Right forelimb (tissue), 1 donor: ENCODE measurements at regions not wholly inside any gene's neighbourhood (a gene's known extent, or its start where the extent isn't known, plus 50 kb on each side); places are given as distances from the start of the nearest gene placed in this dataset.
A peak's percentile ranks its signal among the peaks of the same experiment; 100 is the strongest.
"Not testable (repeated sequence)": the region's sequence is repeated elsewhere in the genome, so short reads cannot be mapped to it uniquely, and the experiment has no call there.

Experiments
- DNase-seq: peaks from one replicate; pipeline ENCODE4 v3.0.0-alpha.2; 2018

- no peak for DNase-seq
These were observed 167.1 kb upstream of the CIBAR2 start for GRCh38 chr16:85279402-85279801.

- no peak for DNase-seq
These were observed 167.7 kb upstream of the CIBAR2 start for GRCh38 chr16:85279825-85280545.

GRCh38 chr16:85281181-85281580, 168.9 kb upstream of the CIBAR2 start:
- DNase-seq: no peak

GRCh38 chr16:85282842-85283241, 170.6 kb upstream of the CIBAR2 start:
- DNase-seq: no peak

DNA sequence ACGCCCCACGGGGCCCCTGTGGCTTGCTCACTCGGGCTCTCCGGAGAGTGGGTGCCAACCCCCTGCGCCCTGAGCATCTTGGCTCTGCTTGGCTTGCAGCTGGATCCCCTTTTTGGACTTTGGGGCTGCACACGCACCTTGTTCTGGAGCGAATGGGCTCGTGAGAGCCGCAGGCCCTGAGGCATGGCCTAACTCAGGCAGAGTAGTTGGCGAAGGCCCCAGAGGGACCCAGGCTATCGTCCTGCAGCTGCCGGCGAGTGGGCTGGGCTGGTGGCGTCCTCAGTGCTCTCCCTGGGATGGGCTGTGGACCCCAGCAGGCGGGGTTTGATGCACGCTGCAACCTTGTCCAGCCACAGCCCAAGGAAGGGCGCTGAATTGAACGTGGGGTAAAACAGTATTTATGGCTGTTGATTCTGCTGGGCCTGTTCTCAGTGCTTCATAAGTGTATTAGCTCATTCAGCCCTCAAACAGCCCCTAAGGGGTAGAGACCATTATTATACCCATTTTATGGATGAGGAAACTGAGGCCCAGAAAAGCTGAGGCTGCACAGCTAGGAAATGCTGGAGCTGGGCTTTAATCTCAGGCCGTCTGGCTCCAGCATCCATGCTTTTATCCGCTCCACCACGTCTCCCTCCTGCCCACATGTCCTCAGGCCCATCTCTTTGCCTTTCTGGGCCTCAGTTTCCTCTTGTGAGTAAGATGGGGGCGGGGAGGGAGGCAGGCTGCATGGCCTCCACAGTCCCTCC, 171.2 kb upstream of the CIBAR2 start:
- DNase-seq: no peak

- no peak for DNase-seq
These were observed 172.0 kb upstream of the CIBAR2 start for GRCh38 chr16:85284141-85284817.

GRCh38 chr16:85285681-85286065, 173.4 kb upstream of the CIBAR2 start:
- DNase-seq: no peak

- peak; percentile 72 for DNase-seq
These were observed 174.0 kb upstream of the CIBAR2 start for GRCh38 chr16:85286066-85286831.

GRCh38 chr16:85286951-85287814, 174.9 kb upstream of the CIBAR2 start:
- DNase-seq: peak; percentile 78

DNA sequence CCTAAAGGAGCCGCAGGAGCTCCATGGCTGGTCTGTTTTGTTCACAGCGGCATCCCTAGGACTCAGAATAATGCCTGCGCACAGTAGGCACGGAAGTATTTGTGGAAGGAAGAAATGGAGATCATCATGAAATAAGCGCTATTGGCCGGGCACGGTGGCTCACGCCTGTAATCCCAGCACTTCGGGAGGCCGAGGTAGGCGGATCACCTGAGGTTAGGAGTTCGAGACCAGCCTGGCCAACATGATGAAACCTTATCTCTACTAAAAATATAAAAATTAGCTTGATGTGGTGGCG, 175.5 kb upstream of the CIBAR2 start:
- DNase-seq: not testable (repeated sequence)

- DNase-seq: no peak
These were observed 176.1 kb upstream of the CIBAR2 start for GRCh38 chr16:85288341-85288868.

- DNase-seq: no peak
These were observed 176.8 kb upstream of the CIBAR2 start for GRCh38 chr16:85288869-85289660.

- no peak for DNase-seq
These were observed 177.7 kb upstream of the CIBAR2 start for GRCh38 chr16:85289760-85290625.

DNA sequence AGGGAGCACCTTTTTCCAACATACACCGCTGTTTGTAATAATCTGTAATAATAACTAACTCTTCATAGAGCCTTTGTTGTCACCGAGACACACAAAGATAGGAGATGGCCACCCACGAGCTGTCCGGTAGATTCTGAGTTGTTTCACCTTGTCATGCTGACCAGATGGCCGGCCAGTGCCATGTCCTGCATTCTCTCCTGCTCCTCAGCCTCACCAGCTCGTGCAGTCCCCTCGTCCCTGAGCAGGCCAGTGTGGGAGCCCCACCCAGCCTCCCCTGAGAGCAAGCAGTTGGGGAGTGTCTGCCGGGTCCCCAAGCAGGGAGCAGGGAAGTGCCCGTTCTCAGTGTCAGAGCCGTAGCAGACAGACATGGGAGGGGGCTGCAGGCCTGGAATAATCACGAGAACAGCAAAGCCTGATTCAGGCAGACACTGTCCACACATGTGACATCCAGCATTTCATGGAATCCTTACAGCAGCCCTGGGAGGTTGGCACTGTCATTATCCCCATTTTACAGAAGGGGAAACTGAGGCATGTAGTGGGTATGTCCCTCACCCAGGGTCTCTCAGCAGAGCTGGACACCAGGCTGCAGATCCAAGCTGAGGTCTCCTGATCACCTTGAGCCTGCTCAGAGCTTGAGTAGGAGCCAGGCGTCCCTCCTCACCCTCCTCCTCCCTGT, 178.5 kb upstream of the CIBAR2 start:
- no peak for DNase-seq

DNA sequence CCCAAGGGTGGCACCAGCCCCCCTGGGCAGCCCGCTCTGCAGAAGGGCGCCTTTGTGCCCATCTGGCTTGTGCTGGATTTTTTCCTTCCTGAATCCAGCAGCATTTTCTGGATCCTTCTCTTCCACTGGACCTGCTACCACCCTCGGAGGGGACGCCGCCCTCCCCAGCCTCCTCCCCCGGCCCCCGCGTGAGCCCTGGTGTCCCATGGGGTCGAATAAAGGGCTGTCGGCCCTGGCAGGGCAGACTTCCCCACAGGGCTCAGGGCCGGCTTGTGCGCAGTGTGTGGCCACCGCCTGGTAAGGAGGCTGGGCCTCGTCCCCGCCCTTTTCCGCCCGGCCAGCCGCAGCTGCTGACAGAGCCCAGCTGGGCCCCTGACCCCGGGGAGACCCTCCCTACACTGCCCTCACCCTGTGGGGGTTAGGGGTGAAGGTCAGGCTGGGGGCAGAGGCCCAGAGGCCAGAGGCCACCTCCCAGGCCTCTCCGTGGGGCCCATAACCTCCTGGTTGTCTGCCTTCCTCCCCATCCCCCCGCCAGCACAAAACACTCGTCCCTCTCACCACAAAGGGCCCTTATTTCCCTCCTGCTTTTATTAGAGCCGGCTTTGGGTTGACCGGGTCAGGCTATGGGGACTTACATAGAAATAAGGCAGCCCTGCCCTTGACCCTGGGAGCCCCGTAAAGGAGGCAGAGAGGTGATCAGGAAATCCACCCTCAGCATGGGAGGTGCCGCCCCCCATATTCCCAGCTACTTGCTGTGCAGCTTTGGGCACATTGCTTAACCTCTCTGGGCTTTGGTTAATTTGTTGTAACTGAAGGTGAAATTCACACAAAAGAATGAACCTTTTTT, 179.3 kb upstream of the CIBAR2 start:
- DNase-seq: no peak

GRCh38 chr16:85293458-85293857, 181.2 kb upstream of the CIBAR2 start:
- no peak for DNase-seq

DNA sequence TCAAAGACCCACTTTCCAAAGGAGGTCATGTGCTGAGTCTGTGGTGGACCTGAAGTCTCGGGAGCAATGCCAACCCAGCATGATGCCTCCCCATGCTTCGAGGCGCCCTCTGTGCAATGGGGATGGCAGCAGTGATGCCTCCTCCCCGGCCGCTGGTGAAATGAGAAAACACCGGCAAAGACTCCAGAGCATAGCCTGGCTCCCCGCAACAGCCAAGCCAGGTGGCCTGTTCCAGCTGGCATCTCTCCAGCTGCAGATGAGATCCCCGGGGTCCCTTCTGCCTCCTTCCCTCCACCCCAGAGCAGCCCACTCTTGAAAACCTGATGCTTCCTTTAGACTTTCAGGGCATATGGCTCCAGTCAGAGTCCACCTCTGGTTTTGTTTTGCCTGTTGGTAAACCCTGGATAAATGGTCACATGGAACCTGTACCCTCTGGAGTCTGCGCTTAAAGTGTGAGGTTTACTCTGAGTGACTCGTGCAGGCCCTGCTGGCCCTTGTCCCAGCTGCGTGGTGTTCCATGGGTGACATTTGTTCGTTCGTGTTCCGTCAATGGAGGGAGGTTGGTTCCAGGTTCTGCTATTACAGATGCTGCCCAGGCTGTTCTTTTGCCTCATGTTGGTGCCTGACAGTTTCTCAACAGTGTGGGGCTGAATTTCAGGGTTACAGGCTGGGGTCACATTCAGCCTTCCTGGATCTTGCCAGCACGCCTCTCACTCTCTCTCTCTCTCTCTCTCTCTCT, 181.8 kb upstream of the CIBAR2 start:
- DNase-seq: no peak
